ENCODE measurements at regions not wholly inside any gene's neighbourhood (a gene's known extent, or its start where the extent isn't known, plus 50 kb on each side); places are given as distances from the start of the nearest gene placed in this dataset.
"Not testable (repeated sequence)": the region's sequence is repeated elsewhere in the genome, so short reads cannot be mapped to it uniquely, and the experiment has no call there.

DNA sequence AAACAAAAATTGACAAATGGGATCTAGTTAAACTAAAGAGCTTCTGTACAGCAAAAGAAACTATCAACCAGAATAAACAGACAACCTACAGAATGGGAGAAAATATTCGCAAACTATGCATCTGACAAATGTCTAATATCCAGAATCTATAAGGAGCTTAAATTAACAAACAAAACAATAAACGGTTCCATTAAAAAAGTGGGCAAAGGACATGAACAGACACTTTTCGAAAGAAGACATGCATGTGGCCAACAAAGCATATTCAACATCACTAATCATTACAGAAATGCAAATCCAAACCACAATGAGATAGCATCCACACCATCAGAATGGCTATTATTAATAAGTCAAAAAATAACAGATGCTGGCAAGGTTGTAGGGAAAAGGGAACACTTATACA lies 50.5 kb upstream of the MED13L start:
- not testable (repeated sequence) for DNase-seq (ENCODE audit: low read depth)

- no peak for DNase-seq (ENCODE audit: low read depth)
Measured at GRCh38 chr12:116331876-116332275, 54.4 kb upstream of the MED13L start.

- no peak for DNase-seq (ENCODE audit: low read depth)
Measured at GRCh38 chr12:116332705-116333380, 55.4 kb upstream of the MED13L start.

- DNase-seq (ENCODE audit: low read depth) = no peak
Measured at GRCh38 chr12:116333402-116333801, 55.9 kb upstream of the MED13L start.

DNA sequence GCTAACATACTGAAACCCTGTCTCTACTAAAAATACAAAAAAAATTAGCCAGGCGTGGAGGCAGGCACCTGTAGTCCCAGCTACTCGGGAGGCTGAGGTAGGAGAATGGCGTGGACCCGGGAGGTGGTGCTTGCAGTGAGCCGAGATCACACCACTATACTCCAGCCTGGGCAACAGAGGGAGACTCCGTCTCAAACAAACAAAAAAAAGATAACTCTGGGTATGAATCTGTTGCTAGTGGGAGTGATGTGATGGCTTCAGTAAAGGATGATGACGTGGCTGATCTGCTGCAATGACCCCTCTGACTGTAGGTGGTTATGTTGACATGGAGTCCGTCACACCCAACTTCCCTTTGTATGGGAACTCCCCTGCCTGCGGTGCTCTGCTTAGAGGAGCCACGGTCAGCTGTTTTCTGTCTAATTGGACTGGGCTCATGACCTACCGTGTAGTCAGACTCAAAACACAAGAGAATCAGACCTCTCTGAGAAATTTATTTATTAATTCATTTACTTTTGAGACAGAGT lies 59.1 kb upstream of the MED13L start:
- no peak for DNase-seq (ENCODE audit: low read depth)

GRCh38 chr12:116337312-116337711 lies 59.8 kb upstream of the MED13L start:
- DNase-seq (ENCODE audit: low read depth) = no peak

DNA sequence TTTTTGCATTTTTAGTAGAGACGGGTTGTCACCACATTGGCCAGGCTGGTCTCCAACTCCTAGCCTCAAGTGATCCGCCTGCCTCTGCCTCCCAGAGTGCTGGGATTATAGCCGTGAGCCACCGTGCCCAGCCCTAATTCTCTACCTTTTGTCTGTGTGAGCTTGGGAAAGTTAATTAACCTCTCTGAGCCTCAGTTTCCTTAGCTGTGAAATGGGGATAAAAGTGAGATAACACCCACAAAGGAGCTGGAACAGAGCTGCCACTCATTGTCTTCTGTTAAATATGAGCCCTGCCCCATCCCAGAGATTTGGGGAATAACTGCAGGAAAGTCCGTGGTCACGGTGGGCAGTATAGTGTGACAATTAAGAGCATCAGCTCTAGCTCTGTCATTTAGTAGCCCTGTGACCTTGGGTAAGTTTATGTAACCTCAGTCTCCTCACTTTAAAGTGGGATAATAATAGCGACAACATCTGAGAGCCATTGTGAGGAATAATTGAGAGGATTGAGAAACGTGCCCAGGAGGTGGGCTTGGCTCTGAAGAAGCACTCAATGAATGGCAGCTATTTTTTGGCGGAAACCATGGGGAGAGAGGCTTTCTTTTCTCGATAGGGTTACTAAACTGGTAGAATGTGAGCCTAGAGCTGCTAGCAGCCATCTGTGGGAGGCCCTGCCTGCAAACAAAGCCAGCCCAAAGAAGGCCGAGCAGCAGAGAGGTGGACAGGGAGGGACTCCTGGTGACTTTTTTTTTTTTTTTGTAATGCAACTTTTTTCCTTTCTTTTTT lies 60.8 kb upstream of the MED13L start:
- no peak for DNase-seq (ENCODE audit: low read depth)

DNA sequence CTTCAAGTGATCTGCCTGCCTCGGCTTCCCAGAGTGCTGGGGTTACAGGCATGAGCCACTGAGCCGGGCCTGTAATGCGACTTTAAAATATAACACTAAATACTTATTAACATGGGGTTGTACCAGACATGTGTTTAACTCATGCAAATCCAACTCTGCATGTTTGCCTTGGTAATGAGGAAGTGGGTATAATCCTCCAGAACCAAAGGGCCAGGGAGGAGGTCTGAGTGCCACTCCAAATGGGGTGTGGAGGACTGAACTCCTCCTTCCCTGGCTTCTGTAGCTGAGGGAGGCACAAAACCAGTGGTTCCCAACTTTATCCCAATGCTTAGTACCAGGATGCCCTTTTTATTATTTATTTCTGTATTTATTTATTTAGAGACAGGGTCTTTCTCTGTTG lies 61.6 kb upstream of the MED13L start:
- no peak for DNase-seq (ENCODE audit: low read depth)

GRCh38 chr12:116339800-116340371 lies 62.4 kb upstream of the MED13L start:
- DNase-seq (ENCODE audit: low read depth) = no peak

- DNase-seq (ENCODE audit: low read depth) = no peak
Measured at GRCh38 chr12:116343331-116343884, 65.9 kb upstream of the MED13L start.

DNA sequence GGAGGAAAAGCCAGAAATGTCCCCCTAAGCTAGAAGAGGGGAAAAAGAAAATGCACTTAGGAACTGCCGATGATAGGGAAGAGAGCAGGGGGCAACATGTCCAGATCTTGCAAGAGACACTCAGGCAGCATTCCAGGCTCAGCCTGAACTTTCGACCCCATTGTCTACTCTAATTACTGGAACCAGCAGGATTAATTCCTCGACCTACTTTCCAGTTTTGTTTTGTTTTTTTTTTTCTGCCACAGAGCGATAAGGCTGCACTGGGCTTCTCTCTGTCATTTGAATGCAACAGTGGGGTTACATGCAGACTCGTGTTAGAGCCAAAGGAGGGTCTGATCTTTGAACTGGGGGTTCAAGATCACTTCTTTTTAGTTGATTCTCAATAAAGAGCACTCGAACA lies 68.7 kb upstream of the MED13L start:
- DNase-seq (ENCODE audit: low read depth) = no peak

DNA sequence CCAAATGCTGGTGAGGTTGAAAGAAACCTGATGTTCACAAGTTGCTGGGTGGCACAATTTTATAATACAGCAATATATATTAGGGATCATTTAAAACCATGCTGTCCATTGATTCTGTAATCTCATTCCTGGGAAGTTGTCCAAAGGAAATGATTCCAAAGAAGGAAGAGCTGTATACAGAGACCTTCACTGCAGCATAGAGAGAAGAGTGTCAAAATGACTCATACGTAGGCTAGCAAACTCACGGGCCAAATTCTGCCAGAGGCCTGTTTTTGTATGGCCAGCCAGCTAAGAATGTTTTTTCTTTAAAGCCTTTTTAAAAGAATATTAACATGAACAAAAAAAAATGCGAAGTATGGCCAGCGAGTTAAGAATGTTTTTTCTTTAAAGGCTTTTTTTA lies 69.2 kb upstream of the MED13L start:
- DNase-seq (ENCODE audit: low read depth) = peak; percentile 65

DNA sequence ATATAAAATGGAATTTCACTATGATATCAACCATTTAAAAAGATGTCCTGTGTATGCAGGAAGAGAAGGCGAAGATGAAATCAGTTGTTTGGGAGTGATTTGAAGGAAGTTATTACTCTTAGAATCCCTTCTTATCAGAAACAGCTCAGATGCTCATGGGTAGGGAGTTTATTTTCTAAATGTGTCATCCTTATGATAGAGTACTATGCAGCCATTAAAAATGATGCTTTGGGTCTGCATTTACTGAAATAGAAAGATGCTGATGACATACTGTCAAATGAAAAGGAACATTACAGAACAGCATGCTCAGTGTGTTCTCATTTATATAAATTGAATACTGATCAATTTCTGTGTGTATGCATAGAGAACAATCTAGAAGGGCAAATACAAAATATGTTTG lies 69.8 kb upstream of the MED13L start:
- no peak for DNase-seq (ENCODE audit: low read depth)

DNA sequence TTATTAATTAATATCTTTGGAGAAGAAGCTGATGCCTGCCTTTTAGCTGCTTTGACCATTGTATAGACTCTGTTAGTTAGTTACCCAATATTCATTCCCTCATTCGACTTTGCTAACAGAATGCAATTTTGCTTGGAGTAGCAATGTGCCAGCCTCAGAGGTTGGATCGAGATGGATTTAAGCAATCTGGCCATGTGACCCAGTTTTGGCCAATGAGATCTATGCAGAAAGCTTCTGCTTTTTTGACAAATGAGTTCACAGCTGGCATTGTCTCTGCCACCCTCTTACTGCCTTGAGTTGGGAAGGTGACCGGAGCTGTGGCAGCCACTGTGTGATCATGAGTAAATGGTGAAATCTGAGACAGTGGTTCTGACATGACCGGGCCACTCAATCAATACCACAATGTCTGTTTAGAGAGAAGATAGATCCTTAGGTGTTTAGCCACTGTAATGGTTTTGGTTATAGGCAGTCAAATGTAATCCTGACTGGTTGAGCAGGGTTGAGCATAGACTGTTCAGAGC lies 74.9 kb upstream of the MED13L start:
- no peak for DNase-seq (ENCODE audit: low read depth)

GRCh38 chr12:116353958-116354357 lies 76.5 kb upstream of the MED13L start:
- no peak for DNase-seq (ENCODE audit: low read depth)

DNA sequence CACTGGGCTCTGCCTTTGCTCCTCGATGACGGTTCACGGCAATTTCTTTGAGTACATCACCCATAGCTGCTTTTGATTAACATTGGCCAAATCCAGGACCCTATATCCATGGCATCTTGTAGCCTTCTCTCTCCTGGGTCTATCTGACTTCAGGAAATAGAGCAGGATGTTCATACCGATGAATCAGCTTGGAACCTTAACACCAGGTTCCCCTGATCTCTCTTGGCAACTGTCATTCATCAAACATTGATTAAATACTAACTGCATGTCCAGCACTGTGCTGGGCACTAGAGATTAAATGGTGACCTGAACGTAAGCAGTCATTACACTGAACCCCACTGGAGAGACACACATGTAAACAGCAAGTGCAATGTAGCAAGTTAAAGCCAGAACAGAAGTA lies 77.0 kb upstream of the MED13L start:
- no peak for DNase-seq (ENCODE audit: low read depth)

GRCh38 chr12:116354950-116355783 lies 77.7 kb upstream of the MED13L start:
- no peak for DNase-seq (ENCODE audit: low read depth)

- no peak for DNase-seq (ENCODE audit: low read depth)
Measured at GRCh38 chr12:116358536-116358892, 81.0 kb upstream of the MED13L start.

DNA sequence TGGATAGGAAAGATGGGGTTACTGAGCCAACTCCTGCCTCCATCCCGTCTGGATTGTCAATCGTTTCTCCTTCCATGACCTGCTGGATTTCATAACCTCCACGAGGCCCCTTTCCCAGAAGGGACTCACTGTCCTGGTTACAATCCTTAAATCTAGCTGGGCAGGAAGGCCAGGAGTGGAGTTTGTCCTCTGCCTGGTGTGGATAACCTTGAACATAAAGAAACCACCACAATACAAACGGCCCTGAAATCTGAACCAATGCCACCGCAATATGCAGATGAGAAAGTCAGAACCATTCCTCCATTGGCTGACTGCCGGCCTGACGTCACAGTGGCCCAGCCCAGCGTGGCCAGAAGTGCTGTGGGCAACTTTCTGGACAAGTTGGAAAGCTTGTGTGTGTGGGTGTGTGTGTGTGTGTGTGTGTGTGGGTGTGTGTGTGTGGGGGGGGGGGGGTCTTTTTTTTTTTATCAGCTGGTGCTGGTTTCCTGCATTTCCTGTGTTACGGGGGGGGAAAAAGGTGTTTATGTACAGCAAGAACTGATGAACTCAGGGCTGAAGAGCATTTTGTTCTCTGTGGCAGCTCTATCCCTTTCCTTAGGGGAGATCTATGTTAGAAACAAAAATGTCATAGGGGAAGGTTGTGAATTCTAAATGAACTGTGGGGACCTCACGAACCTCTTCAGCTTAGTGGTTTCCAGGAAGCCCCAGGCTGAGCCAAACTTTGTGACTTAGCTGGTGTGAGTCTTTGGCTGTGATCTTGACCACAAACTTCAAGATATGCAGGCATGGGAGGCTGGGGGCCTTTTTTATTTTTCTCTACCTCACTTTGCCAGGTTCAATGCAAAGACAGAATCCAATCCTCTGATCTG lies 81.6 kb upstream of the MED13L start:
- DNase-seq (ENCODE audit: low read depth) = peak; percentile 91

DNA sequence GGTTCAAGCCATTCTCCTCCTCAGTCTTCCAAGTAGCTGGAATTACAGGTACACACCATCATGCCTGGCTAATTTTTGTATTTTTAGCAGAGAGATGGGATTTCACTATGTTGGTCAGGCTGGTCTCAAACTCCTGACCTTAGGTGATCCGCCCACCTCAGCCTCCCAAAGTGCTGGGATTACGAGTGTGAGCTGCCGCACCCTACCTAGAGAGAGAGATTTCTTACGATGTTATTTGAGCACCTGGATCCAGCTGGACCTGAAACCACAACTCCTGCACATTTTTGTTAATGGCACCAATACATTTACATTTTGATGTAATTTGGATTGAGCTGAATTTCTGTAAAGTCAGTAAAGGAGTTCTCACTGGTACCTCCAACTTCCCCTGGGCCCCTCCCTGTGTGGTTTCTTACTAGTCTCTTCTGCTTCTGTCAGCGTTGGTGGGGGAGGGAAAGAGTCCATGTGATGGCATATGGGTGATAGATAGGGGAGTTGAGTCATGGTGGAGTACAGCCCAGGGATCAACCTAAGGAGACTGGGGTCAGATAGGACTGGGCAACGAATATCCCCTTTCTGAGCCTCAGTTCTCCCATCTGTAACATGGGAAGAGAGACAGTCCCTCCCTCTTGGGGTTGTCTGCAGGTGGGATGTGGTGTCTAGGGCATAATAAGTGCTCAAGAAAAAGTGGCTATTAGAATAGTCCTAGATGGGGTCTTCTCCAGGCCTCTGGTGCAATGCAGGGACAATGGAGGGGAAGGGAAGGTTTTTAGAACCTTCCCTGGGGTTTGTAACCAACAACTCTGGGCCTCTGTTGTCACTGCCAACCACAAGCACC lies 83.3 kb upstream of the MED13L start:
- no peak for DNase-seq (ENCODE audit: low read depth)
